ENCODE measurements at regions not wholly inside any gene's neighbourhood (a gene's known extent, or its start where the extent isn't known, plus 50 kb on each side); places are given as distances from the start of the nearest gene placed in this dataset.

DNA sequence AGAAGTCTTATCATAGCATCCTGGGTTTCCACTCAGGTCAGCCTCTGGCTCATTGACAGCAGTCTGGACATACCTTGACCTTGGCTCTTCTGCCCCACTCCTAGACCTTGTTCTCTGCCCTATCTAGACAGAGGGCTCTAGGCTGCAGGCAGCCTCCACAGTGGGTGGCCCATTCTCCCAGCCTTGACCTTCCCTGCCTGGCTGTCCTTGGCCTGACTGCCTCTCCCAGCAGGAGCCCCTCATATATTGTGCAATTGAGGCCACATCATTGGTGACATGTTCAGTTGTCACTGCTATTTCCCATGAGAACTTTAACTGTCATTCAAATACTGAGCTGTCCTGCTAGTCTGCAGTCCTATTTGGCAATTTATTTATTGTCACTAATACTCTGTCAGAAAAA, 503.4 kb downstream of the PLXNA4 start:
- no peak for ATAC-seq
- intact Hi-C loops (cut with DNase I): no loop called here

DNA sequence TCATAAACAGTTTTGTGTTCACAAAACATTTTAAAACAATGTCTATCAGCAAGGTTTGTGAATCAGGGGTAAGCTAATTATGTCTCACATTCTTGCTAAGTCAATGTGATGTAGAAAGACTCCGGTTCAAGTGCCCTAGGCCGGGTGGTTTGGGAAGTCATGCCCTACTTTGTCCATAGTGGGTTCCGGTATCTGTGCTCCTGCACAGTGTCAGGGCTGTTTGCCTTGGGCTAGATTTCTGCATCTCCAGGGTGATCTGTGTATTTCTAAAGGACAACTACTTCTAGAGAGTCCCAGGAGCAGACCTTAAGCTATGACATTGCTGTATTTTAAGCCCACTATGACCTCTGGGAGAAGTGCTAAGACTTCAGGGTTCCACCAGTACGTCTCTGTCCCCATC, 504.1 kb downstream of the PLXNA4 start:
- ATAC-seq (no peak), DNase-seq (ENCODE audit: low spot score) (no peak)
- intact Hi-C loops (cut with DNase I): no loop called here

More for the DNA sequence above, 503.4 kb downstream of the PLXNA4 start:
- no peak for DNase-seq (ENCODE audit: low spot score)

DNA sequence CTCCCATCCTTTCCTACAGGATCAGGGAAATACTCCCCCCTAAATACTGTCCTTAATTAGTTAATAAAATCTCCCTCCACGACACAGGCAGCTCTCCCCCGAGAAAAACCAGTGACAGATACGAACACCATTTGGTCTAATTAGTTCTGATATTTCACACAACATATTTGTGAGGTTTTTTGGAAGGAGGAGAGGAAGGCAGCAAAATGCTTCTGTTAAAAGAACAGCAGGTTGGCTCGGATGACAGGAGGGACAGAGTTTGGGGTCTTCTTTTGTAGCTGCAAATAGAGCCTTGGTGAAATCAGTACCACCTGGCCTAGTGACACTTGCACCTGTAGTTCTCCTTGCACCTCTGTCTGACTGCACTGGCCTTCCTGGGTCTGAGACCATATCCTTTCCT, 507.0 kb downstream of the PLXNA4 start:
- no peak for ATAC-seq
- intact Hi-C loops (cut with DNase I): no loop called here

DNA sequence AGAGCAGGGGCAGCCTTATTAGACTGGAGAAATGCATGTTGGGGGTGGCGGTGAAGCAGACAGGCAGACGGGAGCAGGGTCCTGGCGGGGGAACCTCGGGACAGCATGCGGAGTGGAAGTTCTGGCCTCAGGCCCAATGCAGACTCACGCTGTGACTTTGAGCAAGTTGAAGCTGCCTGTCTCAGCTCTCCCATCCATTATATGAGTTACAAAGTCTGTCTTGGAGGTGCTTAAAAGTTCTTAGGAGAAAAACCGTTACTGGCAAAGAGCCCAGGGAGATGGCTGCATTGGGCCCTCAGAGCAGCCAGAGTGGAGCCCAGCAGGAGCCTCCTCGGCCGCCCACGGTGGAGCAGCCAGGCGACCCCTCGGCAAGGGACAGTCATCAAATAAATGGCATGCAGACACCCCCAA, 509.5 kb downstream of the PLXNA4 start:
- ATAC-seq: peak; percentile 49
- no peak for DNase-seq (ENCODE audit: low spot score)
- intact Hi-C loops (cut with DNase I): no loop called here

More for the DNA sequence above, 507.0 kb downstream of the PLXNA4 start:
- no peak for DNase-seq (ENCODE audit: low spot score)

DNA sequence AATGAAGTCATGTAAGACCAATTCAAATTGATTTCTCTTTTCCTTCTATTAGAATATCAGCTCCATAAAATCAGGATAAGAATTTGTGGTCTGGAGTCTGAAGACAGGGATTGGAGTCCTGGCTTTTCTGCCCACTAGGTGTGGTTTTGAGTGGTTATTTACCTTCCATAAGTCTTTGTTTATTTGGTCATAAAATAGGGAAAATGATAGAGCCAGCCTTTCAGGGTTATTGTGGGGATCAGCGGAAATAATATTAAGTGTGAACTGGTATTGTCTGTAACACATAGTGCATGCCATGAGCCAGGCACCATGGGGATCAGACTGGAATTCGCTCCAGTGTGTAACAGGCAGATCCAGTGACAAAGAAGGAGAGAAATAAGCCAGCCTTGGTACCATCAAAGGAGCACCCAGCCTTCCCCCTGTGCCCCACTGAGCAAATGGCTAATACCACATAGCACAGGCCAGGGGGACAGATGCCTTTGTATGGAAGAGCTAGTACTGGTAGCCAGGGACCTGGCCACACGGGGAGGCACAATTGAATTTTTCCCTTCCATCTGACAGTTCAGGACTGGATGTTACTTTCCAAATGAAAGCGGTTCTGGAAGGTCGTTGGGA, 509.7 kb upstream of the PODXL start:
- DNase-seq (ENCODE audit: low spot score) (no peak), ATAC-seq (peak; percentile 39)
- intact Hi-C loops (cut with DNase I): no loop called here

DNA sequence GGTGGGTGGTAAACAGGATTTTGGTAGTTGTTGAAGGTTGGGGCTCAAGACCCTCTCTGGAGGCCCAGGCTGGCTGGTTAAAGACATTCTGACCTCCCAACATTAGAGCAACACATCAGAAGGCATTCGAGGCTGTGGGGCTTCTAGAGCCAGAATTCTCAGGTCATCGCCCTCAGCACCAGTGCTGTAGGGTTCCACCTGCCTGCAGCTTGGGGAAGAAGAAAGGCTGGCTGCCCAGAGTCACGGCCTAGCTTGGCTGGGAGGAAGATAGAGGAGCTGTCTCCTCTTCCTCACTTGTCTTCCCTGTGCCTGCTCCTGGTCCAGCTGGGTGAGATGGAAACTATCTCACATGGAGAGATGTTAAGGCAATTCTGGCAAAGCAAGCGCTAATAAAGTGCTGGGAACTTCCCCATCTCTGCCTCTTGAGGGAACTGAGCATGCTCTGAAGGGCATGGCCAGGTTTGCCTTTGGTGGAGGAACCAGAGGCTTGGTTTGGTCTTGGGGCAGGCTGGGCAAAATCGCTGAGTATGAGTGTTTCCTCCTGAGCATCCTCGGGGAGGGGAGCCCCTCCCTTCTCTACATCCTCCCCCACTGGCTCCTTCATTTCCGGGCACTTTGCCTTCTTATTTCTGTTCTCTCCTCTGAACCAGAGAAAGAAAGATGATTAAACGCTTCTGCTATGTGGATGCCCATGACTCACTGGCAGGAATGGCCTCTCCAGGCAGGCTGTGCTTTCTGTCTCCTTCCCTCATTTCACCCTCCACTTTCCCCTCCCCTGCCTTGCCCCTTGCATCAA, 509.0 kb upstream of the PODXL start:
- DNase-seq (ENCODE audit: low spot score): no peak

DNA sequence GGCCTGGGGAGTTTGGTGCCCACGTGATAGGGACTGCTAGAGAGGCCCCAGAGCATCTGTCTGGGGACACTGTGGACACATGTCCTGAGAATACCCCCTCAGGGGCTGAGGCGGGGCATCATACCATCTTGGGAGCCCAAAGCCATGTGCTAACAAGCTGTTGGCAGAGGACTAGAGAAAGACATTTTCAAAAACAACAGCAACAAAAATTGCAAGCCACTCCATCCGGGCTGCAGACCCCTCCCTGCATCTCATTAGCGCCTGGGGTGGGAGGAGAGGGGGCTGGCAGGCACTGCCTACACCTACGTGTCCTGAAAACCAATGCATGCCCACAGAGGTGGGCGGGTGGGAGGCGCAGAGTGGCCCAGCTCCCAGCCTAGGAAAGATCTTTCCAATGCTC, 507.4 kb upstream of the PODXL start:
- DNase-seq (ENCODE audit: low spot score): no peak
- intact Hi-C loops (cut with DNase I): no loop called here
- no peak for ATAC-seq

More for the DNA sequence above, 509.0 kb upstream of the PODXL start:
- intact Hi-C loops (cut with DNase I): no loop called here
- peak; percentile 82 for ATAC-seq

DNA sequence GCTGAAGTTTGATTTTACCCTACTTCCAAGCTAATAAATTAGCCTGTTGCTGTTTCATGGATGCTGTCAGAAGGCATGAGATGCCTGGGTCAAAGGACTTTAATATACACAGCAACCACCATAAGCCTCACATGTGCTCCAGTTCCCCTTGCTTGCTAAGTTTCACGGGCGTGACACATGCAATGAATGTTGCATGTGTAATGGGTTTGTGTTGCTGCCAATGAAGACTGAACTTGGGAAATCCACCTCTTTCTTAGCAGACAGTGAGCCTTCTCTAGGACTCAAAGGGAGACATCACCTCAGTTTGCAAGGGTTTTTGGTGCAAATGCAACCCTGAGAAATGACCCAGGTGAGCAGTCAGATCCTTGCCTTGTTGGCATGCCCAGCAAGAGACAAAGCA, 505.5 kb upstream of the PODXL start:
- intact Hi-C loops (cut with DNase I): no loop called here
- ATAC-seq: no peak
- DNase-seq (ENCODE audit: low spot score): no peak

DNA sequence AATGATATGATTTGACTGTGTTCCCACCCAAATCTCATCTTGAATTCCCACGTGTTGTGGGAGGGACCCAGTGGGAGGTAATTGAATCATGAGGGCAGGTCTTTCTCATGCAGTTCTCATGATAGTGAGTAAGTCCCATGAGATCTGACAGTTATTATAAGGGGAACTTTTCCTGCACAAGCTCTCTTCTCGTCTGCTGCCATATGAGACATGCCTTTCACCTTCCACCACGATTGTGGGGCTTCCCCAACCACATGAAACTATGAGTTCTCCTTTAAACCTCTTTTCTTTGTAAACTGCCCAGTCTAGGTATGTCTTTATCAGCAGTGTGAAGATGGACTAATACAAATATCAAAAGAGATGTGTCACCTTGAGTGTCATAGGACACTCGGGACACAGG, 502.7 kb upstream of the PODXL start:
- no peak for ATAC-seq
- intact Hi-C loops (cut with DNase I): no loop called here
- DNase-seq (ENCODE audit: low spot score): no peak

DNA sequence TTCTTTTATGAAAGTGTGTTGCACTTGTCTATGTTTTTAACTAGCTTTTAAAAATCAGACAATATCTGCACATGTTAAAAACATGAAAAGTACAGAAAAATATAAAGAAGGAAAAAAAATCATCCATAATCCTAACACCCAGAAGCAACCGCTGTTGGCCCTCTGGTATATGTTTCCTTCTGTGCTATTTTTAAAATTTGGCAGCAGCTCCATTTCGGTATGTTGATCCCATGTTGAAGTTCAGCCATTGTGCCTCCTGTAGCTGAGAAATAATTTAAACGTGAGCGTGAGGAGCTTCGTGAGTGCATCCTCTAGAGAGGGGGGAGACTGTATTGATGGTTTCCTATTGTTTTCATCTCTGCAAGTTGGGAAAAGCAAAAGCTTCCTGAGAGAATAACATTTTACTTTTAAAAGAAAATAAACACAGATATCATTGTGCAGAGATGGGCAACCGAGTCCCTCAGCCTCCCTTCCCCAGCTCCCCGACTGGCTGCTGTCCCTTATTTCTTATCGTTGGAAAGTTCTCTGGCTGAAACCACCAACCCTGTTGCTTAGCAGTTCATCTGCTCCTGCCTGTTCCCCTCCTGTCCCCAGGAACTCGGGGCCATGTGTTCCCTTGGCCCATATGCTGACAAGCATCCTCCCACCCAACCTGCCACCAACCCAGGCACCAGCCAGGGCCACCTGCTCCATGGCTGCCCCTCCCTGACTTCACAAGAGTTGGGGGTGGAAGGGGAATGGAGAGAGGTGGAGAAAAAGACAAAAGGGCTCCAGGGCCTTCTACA, 499.1 kb upstream of the PODXL start:
- DNase-seq (ENCODE audit: low spot score): no peak
- no peak for ATAC-seq
- intact Hi-C loops (cut with DNase I): no loop called here

DNA sequence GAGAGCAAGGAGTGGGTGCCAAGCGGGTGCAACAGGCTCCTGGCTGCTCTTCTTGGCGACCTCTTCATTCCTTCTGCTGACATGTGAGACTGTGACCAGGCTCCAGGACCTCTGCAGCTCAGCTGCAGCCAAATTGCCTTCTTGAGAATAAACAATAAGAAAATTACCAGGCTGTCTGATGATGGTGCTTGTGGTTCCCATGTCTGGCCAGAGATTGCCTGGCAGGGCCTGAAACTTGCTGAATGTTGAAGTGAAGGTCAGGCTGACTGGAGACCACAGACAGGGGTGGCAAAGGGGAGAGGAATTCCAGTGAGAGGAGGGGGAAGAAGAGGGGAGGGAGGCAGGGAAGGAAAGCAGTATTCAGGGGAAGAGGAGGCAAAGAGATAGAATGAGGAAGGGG, 497.4 kb upstream of the PODXL start:
- no peak for DNase-seq (ENCODE audit: low spot score)
- ATAC-seq: no peak
- intact Hi-C loops (cut with DNase I): no loop called here

DNA sequence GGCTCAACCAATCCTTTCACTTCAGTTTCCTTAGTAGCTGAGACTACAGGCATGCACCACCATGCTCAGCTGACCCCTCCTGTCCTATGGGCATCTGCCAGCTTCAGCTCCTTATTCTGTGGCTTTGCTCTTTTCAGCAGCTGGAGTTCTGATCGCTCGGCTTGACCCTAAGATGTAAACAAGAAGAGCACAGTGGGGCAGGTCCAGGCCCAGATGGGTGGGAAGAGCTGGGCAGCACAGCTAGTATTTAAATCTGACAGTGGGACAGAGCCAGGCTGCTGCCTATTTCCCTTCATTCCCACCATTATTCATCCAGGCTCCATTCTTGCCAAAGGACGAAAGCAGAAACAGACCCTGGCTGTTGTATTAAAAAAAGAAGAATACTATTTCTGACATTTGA, 494.9 kb upstream of the PODXL start:
- ATAC-seq: no peak
- DNase-seq (ENCODE audit: low spot score): no peak
- intact Hi-C loops (cut with DNase I): no loop called here

DNA sequence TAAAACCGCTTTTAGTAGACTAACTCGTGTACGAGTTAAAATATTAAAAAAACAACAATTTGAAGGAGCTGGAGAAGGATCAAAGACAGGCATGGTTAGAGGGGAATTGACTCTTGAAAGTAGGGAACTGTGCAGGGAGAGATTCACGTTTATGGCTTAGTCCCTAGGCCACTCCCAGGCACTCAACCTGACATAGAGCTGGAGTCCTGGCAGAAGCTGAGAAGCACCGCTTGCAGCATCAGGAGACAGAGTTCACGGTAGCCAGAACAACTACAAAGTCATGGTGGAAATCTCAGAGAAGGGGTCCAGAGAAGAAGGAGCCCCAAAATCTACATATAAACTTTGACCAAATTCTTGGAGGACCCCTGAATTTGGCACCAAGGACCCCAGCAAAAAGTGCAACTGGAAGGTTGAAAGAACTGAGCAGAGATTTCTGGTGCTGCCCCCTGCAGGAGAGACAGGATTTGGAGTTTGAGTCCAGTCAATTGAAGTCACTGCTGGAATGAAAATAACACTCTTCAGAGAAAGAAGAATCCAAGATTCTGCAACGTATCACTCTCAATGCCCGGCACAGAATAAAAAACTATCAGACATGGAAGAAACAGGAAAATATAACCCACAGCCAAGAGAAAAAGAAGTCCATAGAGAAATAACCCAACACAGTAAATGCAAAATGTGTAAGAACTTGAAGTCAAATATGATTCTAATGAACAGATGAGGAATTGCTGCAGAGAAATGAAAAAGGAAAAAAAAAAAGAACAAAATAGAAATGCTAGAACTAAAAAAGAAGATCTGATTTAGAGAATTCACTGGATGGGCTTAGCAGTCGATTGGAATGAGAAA, 493.3 kb upstream of the PODXL start:
- ATAC-seq: no peak
- no peak for DNase-seq (ENCODE audit: low spot score)
- intact Hi-C loops (cut with DNase I): no loop called here

DNA sequence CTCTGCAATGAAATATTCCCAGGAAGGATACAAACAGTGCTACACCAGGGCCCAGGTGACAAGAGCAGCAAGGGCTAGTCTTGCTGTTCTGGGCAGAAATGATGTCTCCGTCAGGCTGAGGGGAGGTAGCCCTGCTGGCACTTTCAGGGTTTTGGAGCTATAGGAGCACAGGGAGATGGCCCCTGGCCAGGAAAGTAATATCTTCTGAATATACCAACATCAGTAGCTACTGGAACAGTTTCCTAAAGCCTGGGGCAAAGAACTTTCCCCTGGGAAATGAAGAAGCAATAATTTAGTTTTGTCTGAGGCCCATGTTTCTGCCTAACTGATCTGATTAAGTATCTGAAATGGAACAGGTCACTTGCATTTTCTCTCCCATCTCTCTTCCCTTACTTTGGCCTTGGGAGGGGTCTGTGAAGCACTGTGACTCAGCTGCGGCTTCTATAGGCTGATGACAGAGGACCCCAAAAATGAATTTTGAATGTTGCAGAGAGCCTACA, 489.1 kb upstream of the PODXL start:
- DNase-seq (ENCODE audit: low spot score): no peak
- intact Hi-C loops (cut with DNase I): no loop called here
- ATAC-seq: no peak

DNA sequence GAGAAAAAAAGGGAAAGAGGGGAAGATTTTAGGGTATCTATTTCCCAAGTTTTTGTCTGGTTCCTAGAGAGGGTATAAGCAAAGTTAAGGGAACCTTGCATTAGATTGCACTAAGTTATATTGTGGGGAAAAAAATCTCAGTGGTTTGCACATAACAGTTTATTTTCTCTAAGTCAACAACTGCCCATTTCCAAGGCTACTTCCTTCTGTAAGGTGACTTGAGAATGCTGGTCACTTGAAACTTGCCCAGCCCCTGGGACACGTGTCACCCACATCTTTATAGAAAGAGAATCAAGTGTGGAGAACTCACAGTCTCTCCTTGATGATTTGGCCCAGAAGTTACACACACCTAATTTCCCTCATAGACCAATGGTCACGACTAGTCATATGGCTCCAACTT, 488.6 kb upstream of the PODXL start:
- intact Hi-C loops (cut with DNase I): no loop called here
- DNase-seq (ENCODE audit: low spot score) (no peak), ATAC-seq (no peak)

DNA sequence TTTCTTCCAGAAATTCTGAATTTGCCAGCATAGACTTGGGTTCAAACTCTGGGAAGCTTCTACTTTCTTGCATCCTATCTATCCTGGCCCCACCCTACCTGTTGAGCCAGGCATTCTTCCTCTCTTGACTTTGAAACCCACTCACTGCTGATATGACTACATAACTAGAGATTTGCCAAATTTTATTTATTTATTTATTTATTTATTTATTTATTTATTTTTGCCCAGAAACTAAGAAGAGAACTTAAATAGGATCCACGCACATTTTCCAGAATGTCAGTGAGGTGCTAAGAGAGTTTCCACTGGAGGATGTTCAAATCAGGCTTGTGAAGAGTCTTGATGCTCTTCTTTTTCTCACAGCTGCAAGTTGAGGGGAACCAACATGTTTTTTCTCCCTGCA, 487.8 kb upstream of the PODXL start:
- DNase-seq (ENCODE audit: low spot score) (no peak), ATAC-seq (no peak)
- intact Hi-C loops (cut with DNase I): no loop called here

DNA sequence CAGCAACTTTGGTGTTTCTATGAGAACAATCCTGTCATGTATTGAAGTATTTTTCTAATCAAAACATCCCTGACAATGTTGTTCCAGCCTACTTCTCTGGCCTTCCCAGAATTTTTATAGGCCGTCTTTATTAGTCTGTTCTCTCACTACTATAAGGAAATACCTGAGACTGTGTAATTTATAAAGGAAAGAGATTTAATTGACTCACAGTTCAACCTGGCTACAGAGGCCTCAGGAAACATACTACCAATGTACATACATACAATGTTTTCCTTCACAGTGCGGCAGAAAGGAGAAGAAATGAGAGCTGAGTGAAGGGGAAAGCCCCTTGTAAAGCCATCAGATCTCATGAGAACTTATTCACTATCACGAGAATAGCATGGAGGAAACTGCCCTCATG, 484.7 kb upstream of the PODXL start:
- intact Hi-C loops (cut with DNase I): no loop called here
- ATAC-seq (no peak), DNase-seq (ENCODE audit: low spot score) (no peak)

DNA sequence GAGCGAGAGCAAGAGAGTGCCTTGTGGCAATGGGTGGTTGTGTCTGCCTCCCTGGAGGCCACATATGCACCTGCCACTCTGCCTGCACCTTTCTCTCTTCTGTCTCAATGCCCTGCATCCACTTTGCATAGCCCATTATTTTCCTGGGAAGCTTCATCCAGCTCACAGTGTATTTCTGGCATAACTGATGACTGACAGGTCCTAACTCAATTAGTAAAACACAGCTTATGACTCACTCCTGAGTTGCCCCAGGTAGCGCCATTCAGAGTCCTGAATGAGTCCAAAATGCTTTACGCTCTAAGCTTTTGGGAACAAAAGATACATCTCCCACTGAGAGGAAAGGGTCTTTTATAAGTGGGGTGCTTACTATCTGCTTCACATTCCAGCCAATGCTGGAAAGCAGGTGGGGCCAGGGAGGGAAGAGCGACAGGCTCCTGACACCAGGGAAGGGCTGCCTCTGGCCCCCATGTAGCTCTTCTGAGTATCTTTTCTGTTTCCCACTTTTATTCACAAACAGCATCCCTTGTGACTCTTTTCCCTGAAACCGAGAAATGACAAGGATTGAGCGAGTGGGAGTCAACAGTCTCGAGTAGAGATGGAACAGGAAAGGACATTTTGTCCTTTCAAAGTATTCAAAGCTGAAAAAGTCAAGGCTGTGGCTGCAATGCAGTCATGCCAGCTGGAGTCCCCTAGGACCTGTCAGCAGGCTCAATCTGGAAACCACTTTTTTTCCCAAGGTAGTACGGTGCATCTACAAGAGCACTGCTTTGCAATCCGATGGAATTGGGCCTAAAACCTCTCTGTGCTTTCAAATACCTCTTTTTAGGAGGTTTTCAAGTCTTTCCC, 479.3 kb upstream of the PODXL start:
- ATAC-seq (no peak), DNase-seq (ENCODE audit: low spot score) (no peak)

More for the DNA sequence above, 479.3 kb upstream of the PODXL start:
- intact Hi-C loops (cut with DNase I): no loop called here

All from sciatic nerve (tissue), 2 donors.